H9 (cell line): ENCODE measurements at regions not wholly inside any gene's neighbourhood (a gene's known extent, or its start where the extent isn't known, plus 50 kb on each side); places are given as distances from the start of the nearest gene placed in this dataset.
"Not testable (repeated sequence)": the region's sequence is repeated elsewhere in the genome, so short reads cannot be mapped to it uniquely, and the experiment has no call there.

Experiments
- DNase-seq: peaks from one replicate; pipeline ENCODE4 v3.0.0-alpha.2; 2017
- H2AFZ ChIP-seq: one replicate; pipeline ENCODE4 v1.6.1; 2013; ENCODE audit warnings: mild to moderate bottlenecking, low read length, control low read depth, moderate library complexity
- H2AK5ac ChIP-seq: 2 replicates; pipeline ENCODE4 v1.6.1; 2013; ENCODE audit warnings: low read length, control low read depth, mixed read lengths; ENCODE audit not compliant: insufficient read length
- H2BK120ac ChIP-seq: one replicate; pipeline ENCODE4 v1.6.1; 2013; ENCODE audit warnings: low read depth, mild to moderate bottlenecking, low read length, control low read depth, inconsistent platforms; ENCODE audit not compliant: poor library complexity, severe bottlenecking
- H2BK12ac ChIP-seq: 2 replicates; pipeline ENCODE4 v1.6.1; 2013; ENCODE audit warnings: low read length, control low read depth, mixed read lengths, low read depth; ENCODE audit not compliant: insufficient read length
- H2BK15ac ChIP-seq: 2 replicates; pipeline ENCODE4 v1.6.1; 2013; ENCODE audit warnings: low read depth, low read length, control low read depth
- H2BK20ac ChIP-seq: one replicate; pipeline ENCODE4 v1.6.1; 2013; ENCODE audit warnings: low read depth, mild to moderate bottlenecking, low read length, control low read depth, inconsistent platforms; ENCODE audit not compliant: poor library complexity, severe bottlenecking
- H2BK5ac ChIP-seq: 2 replicates; pipeline ENCODE4 v1.6.1; 2013; ENCODE audit warnings: low read length, control low read depth, mixed read lengths; ENCODE audit not compliant: insufficient read length
- H3K14ac ChIP-seq: 2 replicates; pipeline ENCODE4 v1.6.1; 2013; ENCODE audit warnings: low read length, control low read depth; ENCODE audit not compliant: insufficient read depth
- H3K18ac ChIP-seq: 2 replicates; pipeline ENCODE4 v1.6.1; 2013; ENCODE audit warnings: low read depth, mild to moderate bottlenecking, mixed read lengths, low read length, control low read depth; ENCODE audit not compliant: insufficient read length
- H3K23ac ChIP-seq: 2 replicates; pipeline ENCODE4 v1.6.1; 2013; ENCODE audit warnings: low read length, control low read depth, mixed read lengths, low read depth; ENCODE audit not compliant: insufficient read length
- H3K23me2 ChIP-seq: 2 replicates; pipeline ENCODE4 v1.6.1; 2013; ENCODE audit warnings: low read depth, mild to moderate bottlenecking, mixed read lengths, low read length, control low read depth; ENCODE audit not compliant: insufficient read length, poor library complexity, severe bottlenecking
- H3K27ac ChIP-seq: 2 replicates; pipeline ENCODE4 v1.5.1; 2013; ENCODE audit warnings: low read length, control low read depth, mixed read lengths, low read depth; ENCODE audit not compliant: insufficient read length
- H3K27me3 ChIP-seq: 2 replicates; pipeline ENCODE4 v1.6.1; 2013; ENCODE audit warnings: low read length, control low read depth, inconsistent platforms; ENCODE audit not compliant: insufficient read depth
- H3K4ac ChIP-seq: 2 replicates; pipeline ENCODE4 v1.6.1; 2013; ENCODE audit warnings: low read depth, mild to moderate bottlenecking, control low read depth, inconsistent platforms, low read length, moderate library complexity
- H3K4me1 ChIP-seq: 2 replicates; pipeline ENCODE4 v1.6.1; 2013; ENCODE audit warnings: low read length, control low read depth, inconsistent platforms; ENCODE audit not compliant: insufficient read depth
- H3K4me2 ChIP-seq: 2 replicates; pipeline ENCODE4 v1.6.1; 2013; ENCODE audit warnings: low read length, control low read depth, mixed read lengths; ENCODE audit not compliant: insufficient read length, insufficient read depth
- H3K56ac ChIP-seq: 2 replicates; pipeline ENCODE4 v1.6.1; 2013; ENCODE audit warnings: low read depth, mild to moderate bottlenecking, mixed read lengths, low read length, control low read depth; ENCODE audit not compliant: insufficient read length
- H3K79me1 ChIP-seq: 2 replicates; pipeline ENCODE4 v1.6.1; 2013; ENCODE audit warnings: low read depth, mild to moderate bottlenecking, moderate library complexity, low read length, control low read depth, inconsistent platforms; ENCODE audit not compliant: insufficient read depth, poor library complexity, severe bottlenecking
- H3K79me2 ChIP-seq: 2 replicates; pipeline ENCODE4 v1.6.1; 2013; ENCODE audit warnings: low read length, control low read depth, inconsistent platforms; ENCODE audit not compliant: insufficient read depth
- H3K9ac ChIP-seq: 2 replicates; pipeline ENCODE4 v1.6.1; 2013; ENCODE audit warnings: low read length, control low read depth, mixed read lengths; ENCODE audit not compliant: insufficient read length; ENCODE audit errors: extremely low read depth
- H3K9me3 ChIP-seq: one replicate; pipeline ENCODE4 v1.6.1; 2013; ENCODE audit warnings: low read depth, low read length, inconsistent platforms; ENCODE audit not compliant: control insufficient read depth
- H3T11ph ChIP-seq: one replicate; pipeline ENCODE4 v1.6.1; 2013; ENCODE audit warnings: mild to moderate bottlenecking, low read length, control low read depth, inconsistent platforms
- H4K20me1 ChIP-seq: one replicate; pipeline ENCODE4 v1.6.1; 2013; ENCODE audit not compliant: control insufficient read depth, insufficient read length, insufficient read depth
- H4K5ac ChIP-seq: 2 replicates; pipeline ENCODE4 v1.6.1; 2013; ENCODE audit warnings: low read depth, mild to moderate bottlenecking, mixed read lengths, low read length, control low read depth; ENCODE audit not compliant: insufficient read length
- H4K8ac ChIP-seq: replicated peaks from 2 replicates; pipeline ENCODE4 v1.6.1; 2013; ENCODE audit warnings: low read length, control low read depth, mixed read lengths, low read depth; ENCODE audit not compliant: insufficient read length
- H4K91ac ChIP-seq: 2 replicates; pipeline ENCODE4 v1.6.1; 2013; ENCODE audit warnings: low read depth, mild to moderate bottlenecking, moderate library complexity, mixed read lengths, low read length, control low read depth; ENCODE audit not compliant: insufficient read length
- H3K27ac Mint-ChIP-seq, 3 experiments: 2 replicates in 2 of 3; 3 replicates in 1 of 3; pipeline ENCODE4 v1.8.0; 2020 to 2021; ENCODE audit warnings: mixed read lengths in 3 of 3, mild to moderate bottlenecking in 1 of 3, moderate library complexity in 1 of 3
- H3K27me3 Mint-ChIP-seq: 2 replicates; pipeline ENCODE4 v1.8.0; 2021; ENCODE audit warnings: low read depth, mild to moderate bottlenecking, moderate library complexity, mixed read lengths
- H3K36me3 Mint-ChIP-seq, 3 experiments: 2 replicates in 2 of 3; 3 replicates in 1 of 3; pipeline ENCODE4 v1.8.0; 2020 to 2021; ENCODE audit warnings: low read depth in 3 of 3, mixed read lengths in 3 of 3; ENCODE audit not compliant: insufficient read depth in 1 of 3
- H3K4me1 Mint-ChIP-seq, 2 experiments: 2 replicates each; pipeline ENCODE4 v1.8.0; 2020; ENCODE audit warnings: mixed read lengths in 2 of 2
- H3K4me3 Mint-ChIP-seq, 2 experiments: 2 replicates in 1 of 2; 3 replicates in 1 of 2; pipeline ENCODE4 v1.8.0; 2020 to 2021; ENCODE audit warnings: mild to moderate bottlenecking in 2 of 2, mixed read lengths in 2 of 2, moderate library complexity in 1 of 2
- H3K9me3 Mint-ChIP-seq, 2 experiments: 2 replicates in 1 of 2; 3 replicates in 1 of 2; pipeline ENCODE4 v1.8.0; 2020; ENCODE audit warnings: mild to moderate bottlenecking in 2 of 2, mixed read lengths in 2 of 2, moderate library complexity in 1 of 2
- WGBS: extraction: QIAGEN DNeasy Blood & Tissue Kit; methylation state at CpG from one replicate; pipeline ENCODE4 v1.1.7; 2013; ENCODE audit warnings: missing lambda C conversion rate, low lambda C conversion rate, mixed read lengths; ENCODE audit not compliant: insufficient read length; ENCODE audit errors: extremely low coverage; 5-methylcytosine and 5-hydroxymethylcytosine counted together

DNA sequence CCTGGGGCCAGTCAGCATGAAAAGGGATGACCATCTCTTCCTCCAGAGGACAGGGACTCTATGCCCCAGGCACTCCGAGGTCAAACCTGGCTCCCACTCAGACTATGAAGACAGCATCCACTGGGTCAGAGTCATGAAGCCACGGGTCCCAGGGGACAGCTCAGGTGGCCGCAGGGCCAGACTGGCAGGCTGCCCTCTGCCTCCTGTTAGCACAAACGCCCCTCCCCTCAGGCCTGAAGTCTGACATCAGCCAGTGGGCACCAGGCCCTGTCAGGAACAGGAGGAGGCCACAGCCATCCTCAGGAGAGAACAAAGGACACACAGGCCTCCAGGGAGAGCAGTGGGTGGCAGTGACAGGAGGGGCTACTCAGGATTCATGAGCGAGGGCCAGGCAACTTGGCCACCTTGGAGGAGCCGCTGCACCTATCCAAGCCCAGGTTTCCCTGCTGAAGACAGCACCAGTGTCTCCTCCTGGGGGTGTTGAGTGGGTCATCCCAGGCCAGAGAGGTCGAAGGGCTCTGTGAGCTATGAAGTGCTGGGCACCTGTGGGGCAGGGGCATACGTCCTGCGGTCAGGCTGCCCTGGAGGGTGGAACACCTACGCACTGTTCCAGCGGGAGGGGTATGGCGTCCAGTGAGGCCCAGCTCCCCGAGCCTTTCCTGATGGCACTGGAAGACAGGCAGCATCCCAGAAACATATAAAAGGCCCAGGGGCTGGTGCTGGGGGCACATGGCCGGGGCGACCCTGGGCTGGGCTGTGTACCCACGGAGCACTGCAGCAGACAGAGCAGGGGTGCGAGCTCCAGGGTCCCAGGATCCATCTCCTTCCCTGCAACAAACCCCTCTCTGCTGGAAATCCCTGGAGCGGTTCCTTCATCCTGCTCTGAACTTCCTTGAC, 171.0 kb upstream of the FOXD4L5 start:
- H3K9me3 Mint-ChIP-seq: peaks cover 81 to 90% of the 10 kb centered on the region in 2 experiments

GRCh38 chr9:65455136-65455535, 170.1 kb upstream of the FOXD4L5 start:
- H4K5ac ChIP-seq, H3K56ac ChIP-seq, H3K14ac ChIP-seq, H4K8ac ChIP-seq, DNase-seq, H2BK120ac ChIP-seq, H3K4me1 ChIP-seq, H4K91ac ChIP-seq, H3K4me1 Mint-ChIP-seq, H2BK5ac ChIP-seq, H2BK12ac ChIP-seq, H2BK15ac ChIP-seq, H3K18ac ChIP-seq, H3K4me3 Mint-ChIP-seq, H3K9ac ChIP-seq, H2AK5ac ChIP-seq, H4K20me1 ChIP-seq, H3K27ac Mint-ChIP-seq, H2AFZ ChIP-seq, H3K27ac ChIP-seq, H3K79me1 ChIP-seq, H3K79me2 ChIP-seq, H3K4me2 ChIP-seq, H3K23ac ChIP-seq, H3K27me3 Mint-ChIP-seq, H3K23me2 ChIP-seq, H3T11ph ChIP-seq, H2BK20ac ChIP-seq, H3K4ac ChIP-seq, H3K27me3 ChIP-seq: not testable (repeated sequence)
- H3K9me3 ChIP-seq: peaks cover 55% of the 10 kb centered on the region
- Mint-ChIP-seq H3K36me3 (peaks cover 13 to 17% (median 16%) of the 10 kb centered on the region in 3 experiments; a peak in 6 of 7 replicates), H3K9me3 (peaks cover 77 to 84% of the 10 kb centered on the region in 2 experiments)
- no CpG with 5 or more reads among the region's 13 CpGs for WGBS

More for the DNA sequence above, 171.0 kb upstream of the FOXD4L5 start:
- H3K4me3 Mint-ChIP-seq, H3K27ac Mint-ChIP-seq, H2BK15ac ChIP-seq, H3K4me1 Mint-ChIP-seq, H3K4me2 ChIP-seq, H3K4me1 ChIP-seq, H2AK5ac ChIP-seq, H3K23ac ChIP-seq, H2BK5ac ChIP-seq, H3K27ac ChIP-seq, H3K14ac ChIP-seq, H3T11ph ChIP-seq, H4K91ac ChIP-seq, H3K18ac ChIP-seq, H2BK12ac ChIP-seq, H4K8ac ChIP-seq, H3K27me3 ChIP-seq, H3K4ac ChIP-seq, H3K79me1 ChIP-seq, H4K20me1 ChIP-seq, H4K5ac ChIP-seq, H2AFZ ChIP-seq, H3K9ac ChIP-seq, DNase-seq, H3K79me2 ChIP-seq, H3K27me3 Mint-ChIP-seq, H3K56ac ChIP-seq, H3K23me2 ChIP-seq, H2BK20ac ChIP-seq, H2BK120ac ChIP-seq: not testable (repeated sequence)
- no CpG with 5 or more reads among the region's 18 CpGs for WGBS
- H3K9me3 ChIP-seq: peaks cover 58% of the 10 kb centered on the region
- peaks cover 13 to 17% (median 16%) of the 10 kb centered on the region in 3 experiments; a peak in 6 of 7 replicates for H3K36me3 Mint-ChIP-seq
